ENCODE measurements at regions not wholly inside any gene's neighbourhood (a gene's known extent, or its start where the extent isn't known, plus 50 kb on each side); places are given as distances from the start of the nearest gene placed in this dataset.

- DNase-seq (ENCODE audit: low read depth in 2 of 2), result no peak
Measured at GRCh38 chr20:22370137-22370536, 214.2 kb downstream of the FOXA2 start.

- DNase-seq (ENCODE audit: low read depth in 2 of 2), result no peak
Measured at GRCh38 chr20:22369100-22369499, 215.3 kb downstream of the FOXA2 start.

- DNase-seq (ENCODE audit: low read depth in 2 of 2), result no peak
Measured at GRCh38 chr20:22368235-22368634, 216.1 kb downstream of the FOXA2 start.

DNA sequence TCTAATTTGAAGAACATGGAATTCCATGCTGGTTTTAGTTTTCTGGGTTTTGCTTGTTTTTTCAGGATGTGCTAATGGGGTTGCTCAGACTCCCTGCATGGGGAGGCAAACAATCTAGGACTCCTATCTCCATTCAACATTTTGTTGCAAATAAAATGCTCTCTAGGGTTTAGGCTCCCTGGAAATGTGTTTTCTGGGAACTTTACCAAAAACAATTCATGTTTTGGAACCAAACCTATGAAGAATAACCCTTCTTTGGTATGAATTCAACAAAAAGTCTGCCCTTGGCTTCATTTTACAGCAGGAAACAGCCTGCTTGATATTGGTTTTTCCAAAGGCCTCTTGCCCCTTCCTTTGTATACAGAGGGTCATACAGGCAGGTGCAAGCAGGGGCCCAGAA lies 217.7 kb downstream of the FOXA2 start:
- DNase-seq (ENCODE audit: low read depth in 2 of 2), result no peak

GRCh38 chr20:22354647-22355046 lies 229.7 kb downstream of the FOXA2 start:
- DNase-seq (ENCODE audit: low read depth in 2 of 2), result no peak

GRCh38 chr20:22353586-22353985 lies 230.8 kb downstream of the FOXA2 start:
- no peak for DNase-seq (ENCODE audit: low read depth in 2 of 2)

DNA sequence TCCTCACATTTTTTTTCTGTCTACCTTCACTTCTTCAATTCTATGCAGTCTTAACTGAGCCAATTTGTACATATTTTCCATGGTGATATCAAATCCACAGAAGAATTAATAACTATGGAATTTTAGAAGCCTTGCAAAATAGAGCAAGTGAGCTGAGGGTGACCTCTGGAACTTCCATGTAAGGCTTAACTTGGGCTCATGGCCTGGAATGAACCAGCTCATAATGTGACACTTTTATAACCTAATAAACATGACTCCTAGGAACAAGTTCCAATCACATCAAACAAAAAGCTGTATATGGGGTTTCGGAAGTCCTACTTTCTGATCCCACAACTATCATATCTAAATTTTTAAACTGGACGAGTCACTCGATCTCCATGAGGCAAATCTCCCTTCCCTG lies 232.4 kb downstream of the FOXA2 start:
- DNase-seq (ENCODE audit: low read depth in 2 of 2), result no peak

GRCh38 chr20:22350624-22351023 lies 233.7 kb downstream of the FOXA2 start:
- no peak for DNase-seq (ENCODE audit: low read depth in 2 of 2)

DNA sequence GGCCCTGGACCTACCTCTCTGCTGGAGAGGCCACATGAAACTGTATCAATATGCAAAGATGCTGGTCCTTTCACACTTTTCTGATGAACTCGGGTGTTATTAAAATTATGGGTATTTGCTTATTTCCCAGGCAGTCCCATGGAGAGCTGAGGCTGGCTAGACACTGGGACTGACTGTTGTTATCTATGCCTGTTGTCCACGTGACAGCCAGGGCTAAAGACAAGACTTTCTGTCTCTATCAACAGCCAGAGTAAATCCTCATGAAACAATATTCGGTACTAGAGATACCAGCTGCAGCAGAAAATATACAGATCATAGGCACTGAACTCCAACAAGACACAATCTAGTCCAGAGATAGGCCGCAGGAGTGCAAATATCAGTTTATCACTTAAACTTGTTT lies 236.4 kb downstream of the FOXA2 start:
- DNase-seq (ENCODE audit: low read depth in 2 of 2), result no peak

DNA sequence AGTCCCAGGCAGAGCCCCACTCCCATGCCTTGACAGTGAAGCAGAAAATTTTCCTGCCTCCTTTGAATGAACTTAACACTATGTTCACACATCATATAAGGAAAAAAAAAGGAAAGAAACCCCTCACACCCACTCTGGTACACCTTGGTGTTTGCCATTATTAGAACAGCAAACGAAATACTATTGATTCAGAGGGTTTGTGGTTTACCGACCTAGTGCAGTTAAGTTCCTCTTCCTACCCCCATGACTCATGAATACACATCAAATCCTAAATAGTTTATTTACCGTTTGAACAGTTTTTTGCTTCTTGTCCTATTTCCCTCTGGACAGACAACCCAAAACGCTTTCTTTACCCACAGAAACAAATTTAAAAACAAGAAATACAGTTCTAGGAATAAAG lies 237.7 kb downstream of the FOXA2 start:
- no peak for DNase-seq (ENCODE audit: low read depth in 2 of 2)

DNA sequence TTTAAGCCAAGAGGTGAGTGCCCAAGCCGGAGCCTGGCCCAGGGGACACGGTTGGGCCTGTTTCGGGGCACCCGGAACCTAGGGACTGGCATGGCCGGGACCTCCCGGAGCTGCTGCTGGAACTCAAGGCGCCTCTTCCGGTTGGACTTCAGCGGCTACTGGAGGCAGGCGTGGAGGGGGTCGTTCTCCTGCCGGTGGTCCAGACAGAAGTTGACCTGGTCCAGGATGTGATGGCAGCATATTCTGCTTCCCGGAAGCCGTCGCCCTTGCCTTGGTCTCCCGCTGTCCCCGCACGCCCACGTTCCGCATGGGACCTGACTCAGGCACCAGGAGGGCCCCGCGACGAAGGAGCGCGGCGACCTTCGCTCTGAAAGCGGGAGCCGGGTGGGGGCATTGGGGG lies 240.8 kb downstream of the FOXA2 start:
- no peak for DNase-seq (ENCODE audit: low read depth in 2 of 2)

DNA sequence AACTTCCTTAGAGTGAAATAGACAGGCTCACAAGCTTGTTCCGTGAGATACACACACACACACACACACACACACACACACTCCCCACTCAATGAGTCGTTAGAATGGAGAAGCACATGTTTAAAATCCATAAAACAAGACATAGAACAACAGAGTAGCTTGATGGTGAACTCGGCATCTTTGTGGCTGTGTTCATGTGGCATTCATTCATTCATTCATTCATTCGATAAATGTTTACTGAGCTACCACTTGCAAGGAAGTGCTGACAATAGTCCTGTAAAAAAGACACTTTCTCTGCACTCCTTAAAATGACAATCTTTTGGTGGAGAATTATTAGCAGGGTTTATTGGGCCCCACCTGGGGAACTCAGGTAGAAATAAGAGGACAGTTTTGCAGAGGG lies 242.0 kb downstream of the FOXA2 start:
- DNase-seq (ENCODE audit: low read depth in 2 of 2), result no peak

GRCh38 chr20:22341508-22341907 lies 242.9 kb downstream of the FOXA2 start:
- DNase-seq (ENCODE audit: low read depth in 2 of 2), result no peak

GRCh38 chr20:22339946-22340345 lies 244.4 kb downstream of the FOXA2 start:
- DNase-seq (ENCODE audit: low read depth in 2 of 2), result no peak

DNA sequence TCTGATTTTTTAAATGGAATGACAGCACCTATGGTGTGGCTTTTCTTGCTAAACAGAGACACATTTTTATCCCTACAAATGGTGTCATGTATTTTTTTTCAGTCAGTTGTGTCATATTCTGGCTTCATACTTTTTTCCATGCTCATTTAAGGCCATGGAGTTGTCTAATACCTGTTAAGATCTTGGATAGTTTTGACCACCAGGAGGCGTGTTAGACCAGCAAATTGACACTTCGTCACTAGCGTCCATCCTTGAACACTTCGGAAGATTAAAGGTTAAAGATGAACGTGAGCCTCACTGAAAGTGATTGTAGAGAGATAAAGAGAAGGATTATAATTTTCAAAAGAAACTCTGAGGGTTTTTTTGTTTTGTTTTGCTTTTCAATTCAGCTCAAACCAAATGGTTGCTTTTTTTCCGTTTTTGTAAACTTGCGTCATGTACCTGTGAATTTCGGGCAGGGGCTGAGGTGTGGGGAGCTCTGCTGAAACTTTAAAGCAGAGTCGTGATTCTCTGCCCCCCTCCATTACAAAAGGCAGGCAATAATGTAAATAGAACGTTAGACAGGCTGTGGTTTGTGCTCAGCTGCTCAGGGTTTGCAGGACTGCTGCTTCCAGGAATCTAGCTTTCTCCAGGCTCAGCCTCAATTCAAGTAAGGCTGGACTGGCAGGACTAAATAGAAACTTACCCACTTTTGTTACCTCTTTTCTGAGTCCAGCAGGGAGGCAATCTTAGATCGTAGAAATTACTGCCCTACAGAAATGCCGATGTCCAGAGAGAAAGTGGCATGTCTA lies 245.1 kb downstream of the FOXA2 start:
- DNase-seq (ENCODE audit: low read depth in 2 of 2), result peak; percentile 32 to 37

DNA sequence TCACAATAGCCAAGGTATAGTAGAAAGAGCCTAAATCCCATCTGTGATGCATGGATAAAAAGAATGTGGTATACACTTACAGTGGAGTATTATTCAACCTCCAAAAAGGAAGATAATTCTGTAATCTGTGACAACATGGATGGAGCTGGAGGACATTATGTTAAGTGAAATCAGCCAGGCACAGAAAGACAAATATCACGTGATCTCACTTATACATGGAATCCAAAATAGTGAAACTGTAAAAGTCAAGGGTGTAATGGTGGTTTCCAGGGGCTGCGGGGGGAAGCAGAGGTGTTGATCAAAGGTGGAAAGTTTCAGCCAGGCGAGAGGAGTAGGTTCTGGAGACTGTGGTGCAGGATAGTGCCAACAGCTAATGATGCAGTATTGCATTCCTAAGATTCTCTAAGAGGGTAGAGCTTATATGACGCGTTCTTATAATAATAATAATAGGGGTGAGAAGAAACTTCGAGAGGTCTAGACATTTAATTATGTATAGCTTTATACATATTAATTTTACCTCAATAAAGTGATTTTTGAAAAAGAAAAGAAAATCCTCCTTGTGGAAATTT lies 246.1 kb downstream of the FOXA2 start:
- DNase-seq (ENCODE audit: low read depth in 2 of 2), result no peak

GRCh38 chr20:22335210-22335609 lies 249.2 kb downstream of the FOXA2 start:
- no peak for DNase-seq (ENCODE audit: low read depth in 2 of 2)

DNA sequence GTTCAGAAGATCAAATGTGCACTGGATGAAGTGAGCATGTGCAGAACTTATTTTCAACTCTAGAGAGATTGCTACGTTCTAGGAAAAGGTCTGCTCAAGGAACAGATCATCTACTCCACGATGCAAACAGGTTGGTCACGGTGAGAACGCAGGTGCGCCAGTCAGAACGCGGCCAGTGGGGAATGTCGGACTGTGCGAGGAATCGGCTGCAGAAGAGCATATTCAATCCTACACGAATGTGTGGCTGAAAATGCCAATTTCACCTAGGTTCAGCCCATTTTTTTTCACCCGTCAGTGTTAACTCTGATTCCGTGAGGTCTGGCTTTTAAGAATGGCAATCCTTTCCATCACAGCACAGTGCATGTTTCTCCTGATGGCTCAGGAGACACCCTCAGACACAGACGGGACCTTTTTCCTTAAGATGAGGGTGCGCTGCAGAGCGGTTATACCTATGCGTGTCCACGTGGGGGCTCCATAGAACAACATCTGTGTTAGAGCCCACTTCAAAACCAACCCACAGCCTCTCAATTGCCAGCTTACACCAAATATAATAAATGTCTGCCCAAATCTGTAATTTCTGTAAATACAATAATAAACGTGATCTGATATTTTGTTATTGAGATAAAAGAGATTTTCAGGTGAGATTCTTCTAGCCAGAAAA lies 250.4 kb downstream of the FOXA2 start:
- DNase-seq (ENCODE audit: low read depth in 2 of 2), result peak; percentile 9 to 15

DNA sequence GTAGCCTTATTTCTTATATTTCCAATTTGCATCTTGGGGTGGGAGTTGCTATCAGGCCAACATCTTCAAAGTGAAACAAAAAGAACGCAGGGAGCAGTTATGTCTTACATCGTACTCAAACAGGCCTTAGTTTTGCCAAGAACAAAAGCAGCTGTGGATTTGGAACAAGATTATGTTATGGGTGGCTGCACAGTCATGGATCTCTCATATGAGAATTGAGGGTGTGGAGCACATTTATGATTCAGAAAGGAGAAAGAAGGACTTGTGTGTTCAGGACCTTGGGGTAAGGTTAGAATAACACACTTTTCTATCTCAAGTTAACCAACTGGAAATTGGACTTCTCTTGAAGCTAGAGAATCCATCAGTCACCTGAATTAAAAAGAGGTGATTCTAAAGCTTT lies 259.9 kb downstream of the FOXA2 start:
- no peak for DNase-seq (ENCODE audit: low read depth in 2 of 2)

DNA sequence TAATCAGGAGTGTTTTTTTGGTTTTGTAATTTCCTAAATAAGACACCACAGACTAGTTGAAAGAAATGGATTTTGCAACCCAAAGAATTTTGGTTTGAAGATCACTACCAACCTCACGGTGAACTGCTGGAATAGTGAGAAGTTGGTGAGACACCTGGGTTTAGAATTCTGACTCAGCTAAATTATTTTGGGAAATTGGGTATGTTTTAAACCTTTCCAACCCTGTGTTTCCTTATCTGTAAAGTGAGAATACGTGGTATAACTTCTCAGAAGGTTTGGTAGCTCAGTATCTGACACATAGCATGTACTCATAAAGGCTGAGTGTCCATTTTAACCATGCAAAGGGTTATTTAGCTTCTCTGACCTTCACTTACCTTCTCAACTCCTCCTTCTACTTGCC lies 261.9 kb downstream of the FOXA2 start:
- no peak for DNase-seq (ENCODE audit: low read depth in 2 of 2)

GRCh38 chr20:22321191-22321590 lies 263.2 kb downstream of the FOXA2 start:
- no peak for DNase-seq (ENCODE audit: low read depth in 2 of 2)

GRCh38 chr20:22320245-22320915 lies 264.0 kb downstream of the FOXA2 start:
- DNase-seq (ENCODE audit: low read depth in 2 of 2), result no peak

DNA sequence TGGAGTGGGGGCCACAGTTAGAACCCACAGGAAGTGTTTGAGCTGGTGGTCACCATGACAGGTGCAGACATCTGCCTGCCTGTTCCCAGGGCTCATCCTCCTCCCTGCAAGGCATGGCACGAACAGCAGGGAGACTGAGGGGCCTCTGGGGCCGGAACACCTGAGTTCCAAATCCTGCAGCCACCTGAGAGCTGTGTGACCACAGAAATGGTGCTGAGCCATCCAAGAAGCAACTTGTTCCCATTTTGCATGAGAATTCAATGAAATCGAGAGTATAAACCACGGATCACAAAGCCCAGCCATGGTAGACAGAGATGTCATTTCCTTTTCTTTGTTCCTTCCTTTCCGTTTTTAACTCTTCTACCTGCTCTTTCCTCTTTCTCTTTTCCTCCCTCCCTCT lies 268.6 kb downstream of the FOXA2 start:
- no peak for DNase-seq (ENCODE audit: low read depth in 2 of 2)

Measured in fibroblast of skin of left quadriceps (primary cell).